ENCODE measurements at regions not wholly inside any gene's neighbourhood (a gene's known extent, or its start where the extent isn't known, plus 50 kb on each side); places are given as distances from the start of the nearest gene placed in this dataset.

DNA sequence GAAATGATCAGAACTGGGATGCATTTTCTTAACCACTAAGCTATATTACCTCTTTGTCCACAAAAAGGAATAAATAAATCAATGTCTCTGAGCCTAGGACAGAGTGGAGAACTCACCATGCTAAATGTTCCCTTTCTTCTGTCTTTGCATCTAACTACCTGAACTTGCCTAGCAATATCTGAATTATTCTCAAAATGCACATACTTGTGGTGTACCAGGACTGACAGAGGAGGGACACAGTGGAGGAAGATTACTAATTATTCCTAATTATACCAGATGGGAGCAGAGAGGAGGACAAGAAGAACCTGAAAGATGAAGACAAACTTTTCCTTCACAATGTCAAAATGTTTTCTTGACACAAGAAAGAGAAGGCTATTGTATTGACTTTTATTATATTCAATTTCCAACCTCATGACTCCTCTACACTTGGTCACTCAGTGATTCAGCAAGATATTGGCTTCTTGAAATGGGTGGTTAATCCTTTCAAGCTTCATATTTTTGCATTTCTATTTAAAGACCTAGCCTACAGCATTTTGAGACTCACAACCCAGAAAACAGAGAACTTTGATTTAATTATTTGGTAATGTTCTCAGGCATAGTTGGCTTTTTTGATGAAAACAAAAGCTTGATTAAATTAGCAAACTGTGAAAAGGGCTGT lies 117.2 kb upstream of the LRFN5 start:
- H3K27me3 Mint-ChIP-seq, result no peaks in the 10 kb centered on the region
- peaks cover 5% of the 10 kb centered on the region for H3K9me3 Mint-ChIP-seq
- ATAC-seq (no peak), DNase-seq (no peak)
- H3K27ac Mint-ChIP-seq, result no peak overlapping the region
- intact Hi-C loops (cut with micrococcal nuclease), result no loop called here
- H3K36me3 Mint-ChIP-seq (ENCODE audit: low read depth), result no peaks in the 10 kb centered on the region
- CTCF ChIA-PET, result no interaction called here
- H3K4me1 Mint-ChIP-seq (ENCODE audit: low read depth), result no peaks in the 10 kb centered on the region
- no peak for TF ChIP-seq CTCF (IDR thresholded peaks at IDR 0.05)
- no peak overlapping the region for H3K4me3 Mint-ChIP-seq
- POLR2A ChIA-PET, result no interaction called here

DNA sequence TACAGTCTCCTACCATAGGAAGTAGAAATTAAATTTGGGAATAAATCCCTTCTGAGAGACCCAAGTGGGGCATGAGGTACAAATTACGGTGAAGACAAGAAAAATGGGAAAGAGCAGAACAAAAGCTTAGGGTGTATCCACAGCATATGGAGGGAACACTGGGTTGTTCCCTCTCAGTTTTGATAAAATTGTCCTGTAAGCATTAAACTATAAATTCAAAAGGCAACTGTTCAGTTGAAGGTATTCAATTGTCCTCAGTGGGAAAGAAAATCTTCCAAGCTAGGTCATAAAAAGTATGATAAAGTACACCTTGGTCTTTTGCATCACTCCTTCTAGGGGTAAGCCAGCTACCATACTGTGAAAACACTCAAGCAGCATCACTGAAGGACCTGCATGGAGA lies 118.3 kb upstream of the LRFN5 start:
- H3K4me3 Mint-ChIP-seq, result no peak overlapping the region
- intact Hi-C loops (cut with micrococcal nuclease), result no loop called here
- TF ChIP-seq CTCF (IDR thresholded peaks at IDR 0.05), result no peak
- no peaks in the 10 kb centered on the region for H3K27me3 Mint-ChIP-seq
- peaks cover 5% of the 10 kb centered on the region for H3K9me3 Mint-ChIP-seq
- H3K4me1 Mint-ChIP-seq (ENCODE audit: low read depth), result no peaks in the 10 kb centered on the region
- no peak for DNase-seq
- POLR2A ChIA-PET, result interaction anchor here (0.7 kb wide), 1 partner anchor 168 kb away, joined by 3 read pairs; no protein-coding TSS in a partner anchor
- CTCF ChIA-PET, result no interaction called here
- H3K27ac Mint-ChIP-seq, result no peak overlapping the region
- no peaks in the 10 kb centered on the region for H3K36me3 Mint-ChIP-seq (ENCODE audit: low read depth)
- no peak for ATAC-seq

DNA sequence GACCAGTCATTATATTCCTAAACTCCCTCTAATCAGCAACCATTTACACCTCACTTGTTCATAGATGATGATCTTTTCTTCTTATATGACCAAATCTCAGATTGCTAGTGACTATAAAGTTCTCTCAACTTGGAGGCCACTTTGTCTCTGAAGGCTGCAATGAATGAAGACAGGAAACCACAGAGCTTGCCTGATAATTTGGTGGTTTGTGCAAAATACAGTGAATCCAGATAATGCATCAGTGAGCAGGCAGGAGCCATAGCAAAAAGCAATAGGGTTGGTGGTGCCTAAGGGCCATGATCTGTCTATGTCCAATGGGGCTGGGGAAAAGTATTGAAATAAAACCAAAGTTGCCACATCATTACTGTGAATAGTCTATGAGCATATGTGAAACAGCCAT lies 123.8 kb upstream of the LRFN5 start:
- H3K36me3 Mint-ChIP-seq (ENCODE audit: low read depth), result no peaks in the 10 kb centered on the region
- intact Hi-C loops (cut with micrococcal nuclease), result no loop called here

GRCh38 chr14:41476526-41476925 lies 130.2 kb upstream of the LRFN5 start:
- Mint-ChIP-seq H3K27ac (no peak overlapping the region), H3K36me3 (ENCODE audit: low read depth) (no peaks in the 10 kb centered on the region), H3K27me3 (no peaks in the 10 kb centered on the region), H3K9me3 (peaks cover 3% of the 10 kb centered on the region), H3K4me3 (no peak overlapping the region), H3K4me1 (ENCODE audit: low read depth) (no peaks in the 10 kb centered on the region)
- ChIA-PET CTCF (no interaction called here), POLR2A (no interaction called here)
- DNase-seq (no peak), ATAC-seq (no peak)
- intact Hi-C loops (cut with micrococcal nuclease), result no loop called here
- TF ChIP-seq CTCF (IDR thresholded peaks at IDR 0.05), result no peak

More for the DNA sequence above, 123.8 kb upstream of the LRFN5 start:
- Mint-ChIP-seq H3K4me1 (ENCODE audit: low read depth) (no peaks in the 10 kb centered on the region), H3K9me3 (peaks cover 3% of the 10 kb centered on the region), H3K27me3 (no peaks in the 10 kb centered on the region), H3K4me3 (no peak overlapping the region), H3K27ac (no peak overlapping the region)
- POLR2A ChIA-PET, result no interaction called here
- DNase-seq (no peak), ATAC-seq (no peak)
- CTCF ChIA-PET, result no interaction called here
- no peak for TF ChIP-seq CTCF (IDR thresholded peaks at IDR 0.05)

DNA sequence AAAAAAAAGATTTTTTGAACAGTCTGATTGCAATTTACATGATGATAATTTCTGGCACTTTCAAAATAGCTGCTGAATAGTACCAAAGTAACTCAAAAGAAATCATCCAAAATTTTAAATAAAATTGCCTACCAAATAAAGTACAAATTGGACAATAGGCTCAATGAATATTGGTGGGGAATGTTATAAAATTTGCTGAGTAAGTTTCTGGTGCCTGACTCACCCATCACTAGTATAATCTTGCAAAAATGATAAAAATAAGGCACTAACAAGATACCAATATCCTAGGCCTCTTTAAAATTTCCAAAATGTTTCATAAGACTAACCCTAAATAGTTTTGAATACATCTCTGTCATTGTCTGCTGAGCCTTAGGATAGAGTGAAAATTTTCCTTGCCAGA lies 145.3 kb upstream of the LRFN5 start:
- H3K4me3 Mint-ChIP-seq, result no peak overlapping the region
- DNase-seq (no peak), ATAC-seq (no peak)
- H3K9me3 Mint-ChIP-seq, result no peaks in the 10 kb centered on the region
- H3K4me1 Mint-ChIP-seq (ENCODE audit: low read depth), result no peaks in the 10 kb centered on the region
- CTCF ChIA-PET, result no interaction called here
- no peaks in the 10 kb centered on the region for H3K36me3 Mint-ChIP-seq (ENCODE audit: low read depth)
- no peak overlapping the region for H3K27ac Mint-ChIP-seq
- POLR2A ChIA-PET, result no interaction called here
- TF ChIP-seq CTCF (IDR thresholded peaks at IDR 0.05), result no peak
- no peaks in the 10 kb centered on the region for H3K27me3 Mint-ChIP-seq
- intact Hi-C loops (cut with micrococcal nuclease), result no loop called here
